HL-60 (cell line): ENCODE measurements at regions not wholly inside any gene's neighbourhood (a gene's known extent, or its start where the extent isn't known, plus 50 kb on each side); places are given as distances from the start of the nearest gene placed in this dataset.

Source experiments
- DNase-seq, 2 experiments: peaks; one replicate each; pipeline ENCODE4 v3.0.0-alpha.2; 2010 to 2020; ENCODE audit warnings: low read depth in 1 of 2, low spot score in 1 of 2
- H3K27ac ChIP-seq: fragments of 250-450 bp; sonication (Bioruptor Pico); replicated peaks from 2 replicates; pipeline ENCODE4 v1.5.1; 2020; ENCODE audit warnings: mild to moderate bottlenecking, moderate library complexity
- H3K27me3 ChIP-seq: fragments of 250-450 bp; sonication (Bioruptor Pico); 2 replicates; pipeline ENCODE4 v1.5.1; 2021; ENCODE audit warnings: mild to moderate bottlenecking, moderate library complexity; ENCODE audit not compliant: insufficient read depth, poor library complexity, severe bottlenecking
- H3K4me3 ChIP-seq: replicated peaks from 2 replicates; pipeline ENCODE4 v1.5.1; 2011; ENCODE audit warnings: mild to moderate bottlenecking, control low read depth, low read length; ENCODE audit not compliant: insufficient read depth
- GABPA ChIP-seq: IDR thresholded peaks from 2 replicates; pipeline ENCODE4 v1.6.1; 2012; ENCODE audit warnings: low read depth
- POLR2AphosphoS5 ChIP-seq: IDR thresholded peaks from 2 replicates; pipeline ENCODE4 v1.6.1; 2012; ENCODE audit warnings: low read depth
- SPI1 ChIP-seq: IDR thresholded peaks from 2 replicates; pipeline ENCODE4 v1.6.1; 2012; ENCODE audit warnings: low read depth, mild to moderate bottlenecking, borderline replicate concordance
- TF ChIP-seq, protein P1 (sequence below): IDR thresholded peaks from one replicate; pipeline ENCODE4 v1.5.1; 2011; ENCODE audit warnings: low read length, control low read depth, inconsistent platforms; ENCODE audit not compliant: insufficient read depth
- TF ChIP-seq, protein P2 (sequence below): IDR thresholded peaks from 2 replicates; pipeline ENCODE4 v1.6.1; 2012; ENCODE audit warnings: low read depth; ENCODE audit not compliant: insufficient replicate concordance

- Histone ChIP-seq H3K4me3 (no peak overlapping the region), H3K27me3 (no peaks in the 10 kb centered on the region), H3K27ac (no peak overlapping the region)
- DNase-seq: no peak
- TF ChIP-seq, protein P1, sequence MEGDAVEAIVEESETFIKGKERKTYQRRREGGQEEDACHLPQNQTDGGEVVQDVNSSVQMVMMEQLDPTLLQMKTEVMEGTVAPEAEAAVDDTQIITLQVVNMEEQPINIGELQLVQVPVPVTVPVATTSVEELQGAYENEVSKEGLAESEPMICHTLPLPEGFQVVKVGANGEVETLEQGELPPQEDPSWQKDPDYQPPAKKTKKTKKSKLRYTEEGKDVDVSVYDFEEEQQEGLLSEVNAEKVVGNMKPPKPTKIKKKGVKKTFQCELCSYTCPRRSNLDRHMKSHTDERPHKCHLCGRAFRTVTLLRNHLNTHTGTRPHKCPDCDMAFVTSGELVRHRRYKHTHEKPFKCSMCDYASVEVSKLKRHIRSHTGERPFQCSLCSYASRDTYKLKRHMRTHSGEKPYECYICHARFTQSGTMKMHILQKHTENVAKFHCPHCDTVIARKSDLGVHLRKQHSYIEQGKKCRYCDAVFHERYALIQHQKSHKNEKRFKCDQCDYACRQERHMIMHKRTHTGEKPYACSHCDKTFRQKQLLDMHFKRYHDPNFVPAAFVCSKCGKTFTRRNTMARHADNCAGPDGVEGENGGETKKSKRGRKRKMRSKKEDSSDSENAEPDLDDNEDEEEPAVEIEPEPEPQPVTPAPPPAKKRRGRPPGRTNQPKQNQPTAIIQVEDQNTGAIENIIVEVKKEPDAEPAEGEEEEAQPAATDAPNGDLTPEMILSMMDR: no peak
- TF ChIP-seq POLR2AphosphoS5: no peak
- TF ChIP-seq SPI1: no peak
- TF ChIP-seq GABPA: no peak
- TF ChIP-seq, protein P2, sequence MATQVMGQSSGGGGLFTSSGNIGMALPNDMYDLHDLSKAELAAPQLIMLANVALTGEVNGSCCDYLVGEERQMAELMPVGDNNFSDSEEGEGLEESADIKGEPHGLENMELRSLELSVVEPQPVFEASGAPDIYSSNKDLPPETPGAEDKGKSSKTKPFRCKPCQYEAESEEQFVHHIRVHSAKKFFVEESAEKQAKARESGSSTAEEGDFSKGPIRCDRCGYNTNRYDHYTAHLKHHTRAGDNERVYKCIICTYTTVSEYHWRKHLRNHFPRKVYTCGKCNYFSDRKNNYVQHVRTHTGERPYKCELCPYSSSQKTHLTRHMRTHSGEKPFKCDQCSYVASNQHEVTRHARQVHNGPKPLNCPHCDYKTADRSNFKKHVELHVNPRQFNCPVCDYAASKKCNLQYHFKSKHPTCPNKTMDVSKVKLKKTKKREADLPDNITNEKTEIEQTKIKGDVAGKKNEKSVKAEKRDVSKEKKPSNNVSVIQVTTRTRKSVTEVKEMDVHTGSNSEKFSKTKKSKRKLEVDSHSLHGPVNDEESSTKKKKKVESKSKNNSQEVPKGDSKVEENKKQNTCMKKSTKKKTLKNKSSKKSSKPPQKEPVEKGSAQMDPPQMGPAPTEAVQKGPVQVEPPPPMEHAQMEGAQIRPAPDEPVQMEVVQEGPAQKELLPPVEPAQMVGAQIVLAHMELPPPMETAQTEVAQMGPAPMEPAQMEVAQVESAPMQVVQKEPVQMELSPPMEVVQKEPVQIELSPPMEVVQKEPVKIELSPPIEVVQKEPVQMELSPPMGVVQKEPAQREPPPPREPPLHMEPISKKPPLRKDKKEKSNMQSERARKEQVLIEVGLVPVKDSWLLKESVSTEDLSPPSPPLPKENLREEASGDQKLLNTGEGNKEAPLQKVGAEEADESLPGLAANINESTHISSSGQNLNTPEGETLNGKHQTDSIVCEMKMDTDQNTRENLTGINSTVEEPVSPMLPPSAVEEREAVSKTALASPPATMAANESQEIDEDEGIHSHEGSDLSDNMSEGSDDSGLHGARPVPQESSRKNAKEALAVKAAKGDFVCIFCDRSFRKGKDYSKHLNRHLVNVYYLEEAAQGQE: no peak
Measured at GRCh38 chr7:153091477-153091876, 331.9 kb downstream of the ACTR3B start.

- no peak overlapping the region for H3K4me3 ChIP-seq
- no peak for TF ChIP-seq SPI1
- H3K27me3 ChIP-seq: no peaks in the 10 kb centered on the region
Measured at GRCh38 chr7:153097511-153098201, 338.1 kb downstream of the ACTR3B start.

GRCh38 chr7:153099235-153099634 is 339.7 kb downstream of the ACTR3B start:
- DNase-seq: no peak
- Histone ChIP-seq H3K27ac (no peak overlapping the region), H3K27me3 (no peaks in the 10 kb centered on the region), H3K4me3 (no peak overlapping the region)
- TF ChIP-seq SPI1 (no peak), GABPA (no peak), POLR2AphosphoS5 (no peak)
- TF ChIP-seq, protein P1: no peak
- TF ChIP-seq, protein P2: no peak

More at GRCh38 chr7:153097511-153098201, 338.1 kb downstream of the ACTR3B start:
- H3K27ac ChIP-seq: no peak overlapping the region
- no peak for DNase-seq

GRCh38 chr7:153100691-153101237 is 341.2 kb downstream of the ACTR3B start:
- H3K4me3 ChIP-seq: no peak overlapping the region
- no peak for DNase-seq
- no peaks in the 10 kb centered on the region for H3K27me3 ChIP-seq
- H3K27ac ChIP-seq: no peak overlapping the region
- TF ChIP-seq, protein P2: no peak
- TF ChIP-seq SPI1 (no peak), GABPA (no peak), POLR2AphosphoS5 (no peak)
- TF ChIP-seq, protein P1: no peak
